HepG2 (cell line): ENCODE measurements at regions not wholly inside any gene's neighbourhood (a gene's known extent, or its start where the extent isn't known, plus 50 kb on each side); places are given as distances from the start of the nearest gene placed in this dataset.

Source experiments
- ATAC-seq: fragments of 200-7000 bp; cut with Tn5 transposase; 3 replicates; pipeline ENCODE4 v1.9.1; 2020; ENCODE audit warnings: mild to moderate bottlenecking, moderate library complexity
- BruUV-seq: library from RNA; stranded (reverse); fragments of 400-500 nt; replicated peaks from 2 replicates; lab custom pipeline; 2021; lab: Mats Ljungman, UMichigan
- CTCF ChIA-PET: fragments of 300-600 bp; formaldehyde crosslinking; extraction: SDS; loops from one replicate; lab custom pipeline; 2021; ENCODE audit warnings: low total read pairs, inconsistent platforms, low intra/inter-chr PET ratio; lab: Yijun Ruan, JAX
- POLR2A ChIA-PET: fragments of 350-600 bp; sonication (Branson Sonifier 250); formaldehyde crosslinking; loops from one replicate; lab custom pipeline; 2020; ENCODE audit warnings: antibody characterized with exemption, inconsistent platforms; lab: Yijun Ruan, JAX
- DNase-seq: peaks from one replicate; pipeline ENCODE4 v3.0.0-alpha.2; 2015; ENCODE audit warnings: low spot score
- FAIRE-seq: peaks from 3 replicates; lab custom pipeline; 2011; peaks lifted over from hg19 to GRCh38; lab: Jason Lieb, UNC
- H2AFZ ChIP-seq: one replicate; pipeline ENCODE4 v1.6.1; 2011; ENCODE audit warnings: low read length, inconsistent platforms
- H3K27ac ChIP-seq: fragments of 300-600 bp; 3 replicates; pipeline ENCODE4 v1.8.0; 2011; ENCODE audit warnings: mixed run types, mild to moderate bottlenecking, mixed read lengths, low read length, inconsistent platforms; ENCODE audit not compliant: insufficient read depth; ENCODE audit errors: extremely low read length
- H3K27me3 ChIP-seq, 2 experiments: fragments of 200-600 bp in 1 of 2; 2 replicates in 1 of 2; 3 replicates in 1 of 2; pipeline versions ENCODE4 v1.6.0 to v1.8.0; 2011; ENCODE audit warnings: low read length in 2 of 2, mild to moderate bottlenecking in 2 of 2, moderate library complexity in 2 of 2, inconsistent platforms in 1 of 2; ENCODE audit not compliant: insufficient read depth in 2 of 2, control insufficient read depth in 1 of 2
- H3K36me3 ChIP-seq, 2 experiments: fragments of 200-600 bp in 1 of 2; replicated peaks in 1 of 2; 2 replicates in 1 of 2; 3 replicates in 1 of 2; pipeline versions ENCODE4 v1.5.1 to v1.8.0; 2011; ENCODE audit warnings: low read length in 2 of 2, inconsistent platforms in 1 of 2; ENCODE audit not compliant: insufficient read depth in 2 of 2, control insufficient read depth in 1 of 2
- H3K4me1 ChIP-seq: 2 replicates; pipeline ENCODE4 v1.5.1; 2012; ENCODE audit warnings: low read length, inconsistent platforms; ENCODE audit not compliant: insufficient read depth
- H3K4me2 ChIP-seq: 2 replicates; pipeline ENCODE4 v1.6.0; 2011; ENCODE audit warnings: low read depth, low read length, inconsistent platforms
- H3K4me3 ChIP-seq, 3 experiments: fragments of 200-600 bp in 1 of 3; sonication (generic), shearing (Covaris generic) in 1 of 3; replicated peaks in 1 of 3; 2 replicates each; pipeline ENCODE4 v1.5.1; 2011 to 2016; ENCODE audit warnings: low read length in 3 of 3, inconsistent platforms in 2 of 3, low read depth in 2 of 3, mild to moderate bottlenecking in 2 of 3, control low read depth in 1 of 3, mixed read lengths in 1 of 3; ENCODE audit not compliant: insufficient read depth in 1 of 3
- H3K79me2 ChIP-seq: one replicate; pipeline ENCODE4 v1.6.1; 2011; ENCODE audit warnings: low read length, inconsistent platforms; ENCODE audit not compliant: insufficient read depth
- H3K9ac ChIP-seq: 2 replicates; pipeline ENCODE4 v1.6.0; 2011; ENCODE audit warnings: mild to moderate bottlenecking, low read depth, low read length, inconsistent platforms; ENCODE audit not compliant: insufficient read depth
- H3K9me3 ChIP-seq: 2 replicates; pipeline ENCODE4 v1.5.1; 2012; ENCODE audit warnings: mild to moderate bottlenecking, low read length
- H4K20me1 ChIP-seq: 2 replicates; pipeline ENCODE4 v1.6.0; 2011; ENCODE audit warnings: inconsistent platforms, mild to moderate bottlenecking, low read length, moderate library complexity; ENCODE audit not compliant: insufficient read depth
- CSRNP2 ChIP-seq: sonication (generic); formaldehyde crosslinking; conservative IDR thresholded peaks from 2 replicates; pipeline ENCODE4 v1.8.0; 2022; ENCODE audit warnings: low read depth, missing genetic modification reagents
- FOSL1 ChIP-seq: sonication (generic); formaldehyde crosslinking; IDR thresholded peaks from 2 replicates; pipeline ENCODE4 v1.9.0; 2021; ENCODE audit warnings: missing genetic modification reagents, borderline replicate concordance
- GFI1 ChIP-seq: sonication (generic); formaldehyde crosslinking; IDR thresholded peaks from 2 replicates; pipeline ENCODE4 v1.5.0; 2020; ENCODE audit warnings: missing genetic modification reagents, mild to moderate bottlenecking, borderline replicate concordance
- HMGXB3 ChIP-seq: sonication (generic); formaldehyde crosslinking; IDR thresholded peaks from 2 replicates; pipeline ENCODE4 v1.4.0; 2020; ENCODE audit warnings: missing genetic modification reagents, borderline replicate concordance
- IRF2 ChIP-seq: IDR thresholded peaks from 2 replicates; pipeline ENCODE4 v1.6.1; 2018; ENCODE audit warnings: missing genetic modification reagents, missing compliant biosample characterization
- JDP2 ChIP-seq: sonication (generic); formaldehyde crosslinking; IDR thresholded peaks from 2 replicates; pipeline ENCODE4 v1.8.1; 2022; ENCODE audit warnings: missing genetic modification reagents, borderline replicate concordance
- MAFG ChIP-seq: sonication (generic); formaldehyde crosslinking; IDR thresholded peaks from 2 replicates; pipeline ENCODE4 v1.5.1; 2020; ENCODE audit warnings: mild to moderate bottlenecking, missing genetic modification reagents
- MIER3 ChIP-seq: IDR thresholded peaks from 2 replicates; pipeline ENCODE4 v1.6.1; 2016; ENCODE audit warnings: missing compliant biosample characterization, borderline replicate concordance
- PCBP1 ChIP-seq: fragments of 200-400 bp; formaldehyde crosslinking; IDR thresholded peaks from 2 replicates; pipeline ENCODE4 v1.6.1; 2017; ENCODE audit warnings: mild to moderate bottlenecking, low read depth, low read length, borderline replicate concordance
- POLR2AphosphoS2 ChIP-seq: IDR thresholded peaks from 2 replicates; pipeline ENCODE4 v1.6.1; 2011; ENCODE audit warnings: low read depth, low read length, improper control_type of control experiment
- PREB ChIP-seq: sonication (generic); formaldehyde crosslinking; IDR thresholded peaks from 2 replicates; pipeline ENCODE4 v1.4.0; 2020; ENCODE audit warnings: missing genetic modification reagents
- RAD51 ChIP-seq: fragments of 450-650 bp; IDR thresholded peaks from 2 replicates; pipeline ENCODE4 v1.6.1; 2016; ENCODE audit warnings: borderline replicate concordance
- RORA ChIP-seq: sonication (generic); formaldehyde crosslinking; IDR thresholded peaks from 2 replicates; pipeline ENCODE4 v1.5.0; 2020; ENCODE audit warnings: mild to moderate bottlenecking, missing genetic modification reagents, moderate library complexity
- SSRP1 ChIP-seq: IDR thresholded peaks from 2 replicates; pipeline ENCODE4 v1.6.1; 2016; ENCODE audit warnings: control low read depth
- TOE1 ChIP-seq: sonication (generic); formaldehyde crosslinking; IDR thresholded peaks from 2 replicates; pipeline ENCODE4 v1.4.0; 2020; ENCODE audit warnings: mild to moderate bottlenecking, missing genetic modification reagents
- ZFX ChIP-seq: sonication (generic); formaldehyde crosslinking; IDR thresholded peaks from 2 replicates; pipeline ENCODE4 v1.4.0; 2020; ENCODE audit warnings: mild to moderate bottlenecking, low read depth, missing genetic modification reagents, moderate library complexity
- ZNF33B ChIP-seq: sonication (generic); formaldehyde crosslinking; IDR thresholded peaks from 2 replicates; pipeline ENCODE4 v1.5.1; 2020; ENCODE audit warnings: mild to moderate bottlenecking, missing genetic modification reagents
- ZNF510 ChIP-seq: sonication (generic); formaldehyde crosslinking; IDR thresholded peaks from 2 replicates; pipeline ENCODE4 v1.4.0; 2020; ENCODE audit warnings: low read depth, mild to moderate bottlenecking, missing genetic modification reagents
- ZNF530 ChIP-seq: sonication (generic); formaldehyde crosslinking; IDR thresholded peaks from 2 replicates; pipeline ENCODE4 v1.5.0; 2020; ENCODE audit warnings: low read depth, mild to moderate bottlenecking, missing genetic modification reagents
- ZNF543 ChIP-seq: sonication (generic); formaldehyde crosslinking; IDR thresholded peaks from 2 replicates; pipeline ENCODE4 v1.4.0; 2020; ENCODE audit warnings: mild to moderate bottlenecking, missing genetic modification reagents
- ZNF788 ChIP-seq: sonication (generic); formaldehyde crosslinking; IDR thresholded peaks from 2 replicates; pipeline ENCODE4 v1.5.0; 2020; ENCODE audit warnings: mild to moderate bottlenecking, missing genetic modification reagents, borderline replicate concordance
- in situ Hi-C: cut with HindIII; loops from 2 replicates; pipeline ENCODE4 v1.10.0; 2017; ENCODE audit warnings: low pct_unique_long_range_greater_than_20kb; ENCODE audit not compliant: extremely low pct_ligation_motif_present
- intact Hi-C: fragments of 100-400 bp; cut with micrococcal nuclease; formaldehyde crosslinking; loops from one replicate; pipeline ENCODE4 v1.10.0; 2022; ENCODE audit not compliant: unreplicated experiment

GRCh38 chr4:11178433-11178832 lies 250.3 kb downstream of the HS3ST1 start (continued):
- TF ChIP-seq ZNF33B (CRISPR knock-in tag), result no peak
- TF ChIP-seq SSRP1 (CRISPR knock-in tag), result no peak
- no peak for TF ChIP-seq FOSL1 (CRISPR knock-in tag)
- TF ChIP-seq GFI1, result no peak
- TF ChIP-seq MAFG (CRISPR knock-in tag), result no peak
- TF ChIP-seq ZNF530, result no peak
- no peak for TF ChIP-seq MIER3 (CRISPR knock-in tag)
- no peak for TF ChIP-seq RORA (CRISPR knock-in tag)
- TF ChIP-seq IRF2 (CRISPR knock-in tag), result no peak
- TF ChIP-seq ZNF510 (CRISPR knock-in tag), result no peak
- no peak for TF ChIP-seq TOE1 (CRISPR knock-in tag)
- TF ChIP-seq ZNF788 (CRISPR knock-in tag), result no peak
- TF ChIP-seq RAD51, result peak; percentile 84

GRCh38 chr4:11175374-11175773 lies 253.3 kb downstream of the HS3ST1 start:
- no peaks in the 10 kb centered on the region for H3K36me3 ChIP-seq
- ATAC-seq (no peak), DNase-seq (no peak), FAIRE-seq (no peak)
- peaks cover 70% of the 10 kb centered on the region for H3K9me3 ChIP-seq
- H3K27ac ChIP-seq, result no peak overlapping the region
- BruUV-seq, result no TSS peak
- H3K79me2 ChIP-seq, result no peaks in the 10 kb centered on the region
- H3K9ac ChIP-seq, result no peak overlapping the region
- H4K20me1 ChIP-seq, result no peaks in the 10 kb centered on the region
- no peak overlapping the region for H2AFZ ChIP-seq
- no peaks in the 10 kb centered on the region for H3K4me1 ChIP-seq
- H3K27me3 ChIP-seq, result no peaks in the 10 kb centered on the region
- intact Hi-C loops, result no loop called here
- H3K4me3 ChIP-seq, result no peak overlapping the region
- in situ Hi-C loops, result no loop called here
- CTCF ChIA-PET, result no interaction called here
- POLR2A ChIA-PET, result no interaction called here
- no peak overlapping the region for H3K4me2 ChIP-seq
- TF ChIP-seq ZFX (CRISPR knock-in tag) (no peak), JDP2 (CRISPR knock-in tag) (no peak), HMGXB3 (CRISPR knock-in tag) (no peak), ZNF543 (CRISPR knock-in tag) (no peak), PREB (CRISPR knock-in tag) (no peak), CSRNP2 (no peak), POLR2AphosphoS2 (no peak), PCBP1 (no peak)
